GM12892 (cell line): ENCODE measurements at regions not wholly inside any gene's neighbourhood (a gene's known extent, or its start where the extent isn't known, plus 50 kb on each side); places are given as distances from the start of the nearest gene placed in this dataset.

Experiments used
- POLR2A ChIP-seq: IDR thresholded peaks from 2 replicates; pipeline ENCODE4 v1.6.1; 2011; ENCODE audit warnings: low read depth, low read length, control low read depth
- POLR2AphosphoS5 ChIP-seq: IDR thresholded peaks from 2 replicates; pipeline ENCODE4 v1.6.1; 2011; ENCODE audit warnings: low read depth, low read length, control low read depth
- TAF1 ChIP-seq: IDR thresholded peaks from 2 replicates; pipeline ENCODE4 v1.6.1; 2011; ENCODE audit warnings: low read depth, mild to moderate bottlenecking, control low read depth, low read length, borderline replicate concordance

- no peak for TF ChIP-seq POLR2AphosphoS5
- TF ChIP-seq TAF1, result no peak
- no peak for TF ChIP-seq POLR2A
Observed at GRCh38 chr7:20521243-20521642, 94.2 kb upstream of the ABCB5 start.
